DMS114 treated with DMSO at 0.1 percent for 48 hours (cell line): ENCODE measurements at regions not wholly inside any gene's neighbourhood (a gene's known extent, or its start where the extent isn't known, plus 50 kb on each side); places are given as distances from the start of the nearest gene placed in this dataset.

Experiments used
- DNase-seq: peaks from one replicate; lab custom pipeline; 2025; ENCODE audit not compliant: unreplicated experiment; lab: John Stamatoyannopoulos, UW

DNA sequence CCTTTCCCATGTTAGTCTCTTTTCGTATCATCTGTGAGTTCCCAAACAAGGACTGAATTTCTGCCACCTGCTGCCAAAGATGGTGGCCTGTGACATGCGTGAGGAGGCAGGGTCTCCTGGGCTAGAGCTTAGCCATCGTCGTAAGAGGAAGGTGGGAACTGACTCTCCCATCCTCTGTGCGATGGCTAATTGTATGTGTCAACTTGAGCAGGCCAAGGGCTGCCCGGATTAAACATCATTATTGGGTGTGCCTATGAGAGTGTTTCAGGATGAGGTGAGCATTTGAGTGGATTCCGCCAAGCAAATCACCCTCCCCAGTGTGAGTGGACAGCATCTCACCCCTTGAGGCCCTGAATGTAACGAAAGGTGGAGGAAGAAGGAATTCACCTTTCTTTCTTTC is 220.7 kb upstream of the DIO3 start:
- no peak for DNase-seq

DNA sequence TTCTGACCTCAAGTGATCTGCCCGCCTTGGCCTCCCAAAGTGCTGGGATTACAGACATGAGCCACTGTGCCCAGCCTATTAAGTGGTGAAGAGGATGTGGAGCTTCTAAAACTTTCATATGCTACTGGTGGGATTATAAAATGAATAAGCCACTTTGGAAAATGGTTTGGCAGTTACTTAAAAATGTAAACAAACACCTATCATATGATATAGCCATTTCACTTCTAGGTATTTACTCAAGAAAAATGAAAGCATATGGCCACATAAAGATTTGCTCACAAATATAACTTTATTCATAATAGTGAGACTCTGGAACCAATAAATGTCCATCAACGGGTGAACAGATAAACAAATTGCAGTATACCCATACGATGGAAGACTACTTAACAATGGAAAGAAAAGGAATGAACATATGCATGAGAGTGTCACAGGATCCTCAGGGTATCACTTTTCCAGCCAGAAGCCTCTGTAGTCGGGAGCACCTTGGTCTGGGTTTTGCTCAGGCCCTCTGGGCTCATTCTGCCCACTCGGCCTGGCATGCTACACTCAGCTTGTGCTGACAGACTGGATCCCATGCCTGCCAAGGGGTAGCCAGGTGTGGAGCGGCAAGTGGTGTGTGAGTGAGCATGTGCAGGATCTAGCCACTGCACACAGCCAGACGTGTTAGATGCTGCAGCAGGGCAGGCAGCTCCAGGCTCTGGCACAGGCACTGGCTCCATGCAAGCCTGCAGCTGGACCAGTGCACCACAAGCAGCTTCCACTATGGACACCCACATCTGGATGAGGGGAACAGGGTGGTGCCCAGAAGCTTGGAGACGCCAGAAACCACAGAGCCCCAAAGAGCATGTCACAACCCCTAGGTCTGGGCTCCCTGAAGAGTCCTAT is 213.2 kb upstream of the DIO3 start:
- DNase-seq = no peak

DNA sequence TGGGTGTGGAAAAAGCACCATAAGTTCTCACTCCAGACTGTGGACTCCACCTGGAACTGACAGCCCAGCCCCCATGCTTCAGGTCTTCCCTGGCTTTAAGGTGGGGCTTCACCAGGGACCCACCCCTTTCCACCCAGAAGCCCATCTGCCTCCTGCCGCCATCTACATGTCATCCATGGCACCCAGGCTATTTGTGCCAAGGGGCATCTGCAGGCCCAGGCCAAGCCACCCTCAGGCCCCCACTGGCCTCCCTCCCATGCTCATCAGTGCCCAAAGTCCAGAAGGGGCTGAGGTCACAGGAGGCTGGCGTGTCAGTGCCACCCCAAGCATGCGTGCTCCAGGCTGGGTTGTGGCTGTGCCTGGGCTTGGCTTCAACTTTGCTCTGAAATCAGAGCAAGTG is 212.2 kb upstream of the DIO3 start:
- DNase-seq = no peak

- DNase-seq = no peak
Measured at GRCh38 chr14:101350021-101350420, 211.3 kb upstream of the DIO3 start.

DNA sequence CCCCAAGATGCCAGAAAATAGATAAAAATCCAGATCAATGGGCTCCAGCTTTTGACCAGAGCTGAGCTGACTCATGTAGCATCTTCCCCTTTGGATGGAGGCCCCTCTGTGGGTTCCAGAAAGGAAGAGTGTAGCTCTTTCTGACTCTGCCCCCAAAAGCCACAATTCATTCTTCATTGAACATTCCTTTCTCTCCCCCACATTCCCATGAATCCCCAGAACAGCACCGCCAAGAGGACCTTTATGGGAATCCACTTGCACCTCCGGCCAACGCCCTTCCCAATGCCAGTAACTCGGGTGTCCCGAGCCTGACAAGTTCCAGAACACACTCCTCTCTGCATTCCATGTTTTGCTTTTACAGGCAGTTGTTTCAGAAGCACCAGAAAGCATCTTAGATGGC is 210.6 kb upstream of the DIO3 start:
- no peak for DNase-seq

- DNase-seq = no peak
Measured at GRCh38 chr14:101351146-101351545, 210.1 kb upstream of the DIO3 start.

DNA sequence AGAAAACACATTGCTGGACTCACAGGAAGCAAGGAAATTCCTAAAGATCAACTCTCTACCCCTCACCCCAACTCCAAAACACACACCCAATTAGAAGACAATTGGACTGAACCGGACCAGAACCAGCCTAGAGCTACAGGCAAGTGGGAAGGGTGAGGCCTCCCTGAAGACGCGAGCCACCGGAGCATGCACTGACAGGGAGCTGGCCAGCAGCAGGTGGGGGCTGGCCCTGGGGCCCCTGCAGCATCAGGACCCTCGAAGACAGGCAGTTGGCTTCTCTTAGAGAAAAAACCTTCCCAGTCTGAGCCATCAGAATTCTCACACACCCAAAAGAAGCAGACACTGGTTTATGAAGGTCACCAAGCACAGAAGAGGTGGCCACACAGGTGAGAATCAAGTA is 209.5 kb upstream of the DIO3 start:
- DNase-seq = no peak

GRCh38 chr14:101352567-101352966 is 208.7 kb upstream of the DIO3 start:
- DNase-seq = no peak

DNA sequence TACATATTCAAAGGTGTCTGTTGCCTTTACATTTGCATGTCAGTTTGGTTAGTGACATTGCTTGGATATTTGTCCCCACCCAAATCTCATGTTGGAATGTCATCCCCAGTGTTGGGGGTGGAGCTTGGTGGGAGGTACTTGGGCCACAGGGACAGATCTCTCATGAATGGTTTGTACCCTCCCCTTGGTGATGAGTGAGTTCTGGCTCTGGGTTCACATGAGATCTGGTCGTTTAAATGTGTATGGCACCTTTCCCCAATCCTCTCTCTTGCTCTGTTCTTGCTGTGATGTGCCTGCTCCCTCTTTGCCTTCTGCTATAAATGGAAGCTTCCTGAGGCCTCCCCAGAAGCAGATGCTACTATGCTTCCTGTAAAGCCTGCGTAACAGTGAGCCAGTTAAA is 207.9 kb upstream of the DIO3 start:
- no peak for DNase-seq

- no peak for DNase-seq
Measured at GRCh38 chr14:101354726-101355125, 206.6 kb upstream of the DIO3 start.

DNA sequence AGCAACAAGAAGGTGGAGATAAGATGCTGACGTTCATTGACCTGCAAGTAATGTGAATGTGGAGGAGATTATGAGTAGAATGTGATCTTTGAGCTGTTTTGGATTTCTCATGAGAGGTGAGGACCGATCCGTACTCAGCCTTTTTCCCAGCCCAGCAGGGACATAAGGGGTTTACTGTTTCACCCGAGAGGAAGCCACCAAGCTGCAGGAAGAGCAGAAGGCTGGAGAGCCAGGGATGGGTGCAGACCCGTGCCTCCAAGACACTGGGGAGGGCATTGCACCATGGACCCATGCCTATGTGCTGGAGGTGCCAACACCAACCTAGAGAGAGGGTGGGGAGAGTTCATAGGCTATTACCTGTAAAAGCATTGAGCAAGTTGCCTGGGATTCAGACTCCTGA is 206.0 kb upstream of the DIO3 start:
- no peak for DNase-seq

- DNase-seq = no peak
Measured at GRCh38 chr14:101357038-101357437, 204.3 kb upstream of the DIO3 start.

DNA sequence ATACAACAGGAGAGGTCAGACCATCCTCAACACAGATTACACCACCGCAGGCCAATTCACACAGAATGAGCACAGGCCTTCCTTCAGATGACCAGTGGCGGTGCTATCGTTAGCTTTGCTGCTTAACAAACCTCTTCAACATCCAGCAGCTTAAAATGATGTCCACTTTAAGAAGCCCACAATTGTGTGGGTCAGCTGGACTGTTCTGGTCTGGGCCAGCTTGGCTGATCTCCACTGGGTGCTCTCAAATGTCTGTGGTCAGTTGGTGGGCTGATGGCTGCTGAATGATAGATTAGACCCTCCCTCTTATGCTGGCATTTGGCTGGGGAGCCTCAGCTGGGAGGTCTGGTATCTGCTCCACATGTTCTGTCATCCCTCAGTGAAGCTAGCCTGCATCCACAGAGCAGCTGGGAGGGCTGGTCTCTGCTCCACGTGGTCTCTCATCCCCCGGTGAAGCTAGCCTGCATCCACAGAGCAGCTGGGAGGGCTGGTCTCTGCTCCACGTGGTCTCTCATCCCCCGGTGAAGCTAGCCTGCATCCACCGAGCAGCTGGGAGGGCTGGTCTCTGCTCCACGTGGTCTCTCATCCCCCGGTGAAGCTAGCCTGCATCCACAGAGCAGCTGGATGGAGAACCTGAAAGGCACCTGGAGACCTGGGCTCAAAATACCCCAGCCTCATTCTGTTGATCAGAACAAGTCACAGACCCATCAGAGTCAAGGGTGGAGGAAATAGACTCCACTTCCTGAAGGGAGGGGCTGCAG is 203.6 kb upstream of the DIO3 start:
- DNase-seq = no peak

GRCh38 chr14:101358320-101359125 is 202.8 kb upstream of the DIO3 start:
- DNase-seq = no peak

GRCh38 chr14:101359221-101360053 is 201.9 kb upstream of the DIO3 start:
- no peak for DNase-seq

DNA sequence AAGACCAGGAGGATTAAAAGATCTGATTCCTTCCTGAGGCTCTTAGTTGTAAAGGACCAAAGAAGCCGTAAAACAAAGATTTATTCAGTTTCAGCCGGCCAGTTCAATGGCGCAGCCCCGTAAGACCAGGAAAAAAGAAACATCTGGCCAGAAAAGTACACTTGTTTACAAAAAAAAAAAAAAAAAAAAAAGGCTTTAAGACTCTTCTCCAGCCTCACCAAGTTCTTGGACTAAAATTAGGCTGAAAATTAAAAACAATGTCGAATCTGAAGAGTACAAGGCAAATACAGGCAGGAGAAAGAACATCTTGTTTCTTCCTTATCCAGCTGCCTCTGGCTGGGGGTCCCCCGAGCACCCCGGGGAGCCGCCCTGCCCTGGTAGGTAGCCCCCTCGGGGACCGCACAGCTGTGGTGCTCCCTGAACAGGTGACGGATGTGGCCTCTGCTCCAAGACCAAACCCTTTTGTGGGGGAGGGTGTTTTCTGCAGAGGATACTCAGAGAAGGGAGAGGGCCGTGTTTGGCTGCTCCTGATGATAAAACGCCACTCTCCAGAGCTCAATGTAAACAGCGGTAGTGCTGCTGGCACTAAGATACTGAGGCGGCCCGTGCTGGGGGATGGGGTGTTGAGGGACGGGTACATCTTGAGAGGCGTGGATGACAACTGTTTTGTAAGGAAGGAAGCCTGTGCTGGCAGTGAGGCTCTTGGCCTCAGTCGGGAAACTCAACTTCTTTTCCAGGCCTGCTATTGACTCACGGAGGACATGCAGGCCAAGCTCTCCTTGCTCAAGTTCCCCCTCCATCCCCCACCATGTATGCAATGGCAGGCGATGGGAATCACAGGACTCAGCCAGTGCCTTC is 201.0 kb upstream of the DIO3 start:
- DNase-seq = no peak

DNA sequence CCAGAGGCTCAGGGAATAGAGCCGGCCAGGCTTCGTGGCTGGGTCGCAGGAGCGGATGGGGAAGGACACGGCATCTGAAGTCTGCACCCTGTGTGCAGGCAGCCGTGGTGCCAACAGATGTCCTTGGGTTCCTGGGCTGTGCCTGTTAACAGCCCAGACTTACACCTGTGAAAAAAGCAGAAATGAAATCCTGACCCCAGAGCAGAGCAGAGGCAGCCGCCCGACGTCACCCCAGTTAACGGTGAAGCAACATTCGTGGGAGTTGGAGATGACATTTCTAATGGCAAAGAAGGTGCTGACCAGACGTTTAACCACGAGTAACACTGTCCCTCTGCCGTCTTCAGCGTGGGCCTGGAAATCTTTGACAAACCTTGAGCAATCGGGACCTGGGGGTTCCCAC is 200.3 kb upstream of the DIO3 start:
- no peak for DNase-seq

DNA sequence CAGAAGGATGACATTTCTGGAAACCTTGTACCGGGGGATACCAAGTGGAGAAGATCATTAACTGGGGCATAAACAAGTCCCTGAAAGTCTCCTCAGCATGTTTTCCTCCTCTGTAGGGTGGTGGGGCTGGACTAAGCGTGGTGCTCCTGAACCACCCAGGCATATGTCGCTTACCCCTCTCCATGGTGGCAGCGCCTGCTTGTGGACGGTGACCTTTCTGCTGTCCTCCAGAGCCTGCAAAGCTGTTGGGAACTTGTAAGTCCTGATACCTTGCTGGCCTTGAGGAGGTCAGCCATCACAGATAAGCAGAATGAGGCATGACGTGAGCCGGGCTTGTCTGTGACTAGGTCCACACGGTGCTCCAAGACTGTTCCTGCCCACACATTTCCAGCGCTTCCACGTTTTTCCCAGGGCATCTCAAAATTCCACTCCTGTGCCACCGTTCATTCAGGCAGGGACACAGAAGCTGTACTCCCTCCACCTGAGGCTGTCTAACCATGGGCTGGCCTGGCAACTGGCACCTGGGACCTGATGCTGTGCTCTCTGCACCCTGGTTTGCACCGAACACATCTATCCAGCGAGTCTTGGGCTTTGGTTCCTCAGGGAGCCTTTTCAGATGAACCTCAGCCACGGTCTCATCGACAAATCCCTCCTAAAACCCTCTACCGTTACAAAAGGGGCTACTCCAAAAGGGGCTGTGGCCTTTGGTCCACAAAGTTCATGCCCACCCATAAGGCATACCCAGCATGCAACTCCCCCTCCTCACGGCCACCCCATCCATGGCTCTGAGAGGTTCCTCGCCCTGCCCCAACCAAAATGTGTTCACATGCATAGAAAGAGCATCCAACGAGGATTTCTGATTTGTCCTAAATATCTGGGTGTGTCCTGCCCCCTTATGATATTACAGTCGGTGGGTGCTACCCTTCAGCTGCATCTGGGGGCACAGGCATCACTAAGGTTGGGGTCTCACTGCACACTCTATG is 199.6 kb upstream of the DIO3 start:
- DNase-seq = no peak
